SK-N-MC (cell line): ENCODE measurements at regions not wholly inside any gene's neighbourhood (a gene's known extent, or its start where the extent isn't known, plus 50 kb on each side); places are given as distances from the start of the nearest gene placed in this dataset.

ENCODE experiments used
- EZH2 ChIP-seq: fragments of 200-600 bp; sonication (generic); IDR thresholded peaks from one replicate; pipeline ENCODE4 v1.6.1; 2017; ENCODE audit warnings: antibody characterized with exemption
- FOXP2 ChIP-seq: optimal IDR thresholded peaks from 2 replicates; pipeline ENCODE3; 2011; ENCODE audit warnings: mild to moderate bottlenecking, moderate library complexity; ENCODE audit not compliant: insufficient read depth; ENCODE audit errors: extremely low read length, control extremely low read depth
- POLR2AphosphoS5 ChIP-seq: IDR thresholded peaks from 2 replicates; pipeline ENCODE4 v1.6.1; 2012; ENCODE audit warnings: mild to moderate bottlenecking, low read depth, low read length, borderline replicate concordance

DNA sequence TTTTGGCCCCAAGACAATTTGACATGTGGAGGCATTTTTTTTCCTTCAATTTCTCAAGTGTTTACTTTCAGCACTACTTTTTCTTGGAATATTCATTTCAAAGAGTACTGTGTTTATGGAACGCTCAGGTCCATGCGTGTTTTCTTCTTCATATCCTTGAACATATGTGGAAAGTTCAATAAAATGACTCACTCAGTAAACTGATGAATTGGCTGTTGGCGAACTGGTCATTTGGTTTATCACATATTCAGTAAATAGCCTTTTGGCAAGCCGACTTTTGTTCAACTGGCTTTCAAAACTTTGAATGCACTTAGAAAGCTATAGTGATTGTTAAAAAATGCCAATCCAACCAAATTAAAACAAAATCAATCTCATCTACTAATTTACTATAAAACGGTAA lies 964.6 kb upstream of the SLC35B3 start:
- no peak for TF ChIP-seq POLR2AphosphoS5
- TF ChIP-seq EZH2, result no peak
- no peak for TF ChIP-seq FOXP2
